DND-41 (cell line): ENCODE measurements at regions not wholly inside any gene's neighbourhood (a gene's known extent, or its start where the extent isn't known, plus 50 kb on each side); places are given as distances from the start of the nearest gene placed in this dataset.

Source experiments
- ATAC-seq: fragments of 200-7000 bp; cut with Tn5 transposase; 3 replicates; pipeline ENCODE4 v1.9.1; 2021; ENCODE audit warnings: low read depth; ENCODE audit not compliant: insufficient read depth
- DNase-seq: peaks from one replicate; pipeline ENCODE4 v3.0.0-alpha.2; 2020
- H2AFZ ChIP-seq: 2 replicates; pipeline ENCODE4 v1.6.0; 2012; ENCODE audit warnings: low read depth, low read length
- H3K27ac ChIP-seq: 2 replicates; pipeline ENCODE4 v1.5.1; 2012; ENCODE audit warnings: low read length, inconsistent platforms
- H3K27me3 ChIP-seq: fragments of 200-600 bp; sonication (generic); 2 replicates; pipeline ENCODE4 v1.6.0; 2012; ENCODE audit warnings: low read length, mild to moderate bottlenecking, inconsistent platforms; ENCODE audit not compliant: insufficient read depth, poor library complexity
- H3K36me3 ChIP-seq: 2 replicates; pipeline ENCODE4 v1.5.1; 2012; ENCODE audit warnings: low read length, inconsistent platforms; ENCODE audit not compliant: insufficient read depth
- H3K4me1 ChIP-seq: 2 replicates; pipeline ENCODE4 v1.5.1; 2012; ENCODE audit warnings: mild to moderate bottlenecking, low read length; ENCODE audit not compliant: insufficient read depth
- H3K4me2 ChIP-seq: 2 replicates; pipeline ENCODE4 v1.6.0; 2012; ENCODE audit warnings: mild to moderate bottlenecking, moderate library complexity, low read length, inconsistent platforms; ENCODE audit not compliant: insufficient read depth
- H3K4me3 ChIP-seq, 2 experiments: fragments of 200-600 bp in 1 of 2; shearing (Covaris generic) in 1 of 2; 2 replicates each; pipeline ENCODE4 v1.5.1; 2012 to 2016; ENCODE audit warnings: inconsistent platforms in 2 of 2, low read length in 2 of 2, mild to moderate bottlenecking in 2 of 2, low read depth in 1 of 2, moderate library complexity in 1 of 2
- H3K79me2 ChIP-seq: 2 replicates; pipeline ENCODE4 v1.6.0; 2012; ENCODE audit warnings: low read length, inconsistent platforms; ENCODE audit not compliant: insufficient read depth
- H3K9ac ChIP-seq: 2 replicates; pipeline ENCODE4 v1.6.0; 2012; ENCODE audit warnings: low read depth, mild to moderate bottlenecking, inconsistent platforms, low read length, moderate library complexity
- H3K9me3 ChIP-seq: 2 replicates; pipeline ENCODE4 v1.5.1; 2012; ENCODE audit warnings: low read length, moderate library complexity, mild to moderate bottlenecking, inconsistent platforms; ENCODE audit not compliant: insufficient read depth, severe bottlenecking
- H4K20me1 ChIP-seq: 2 replicates; pipeline ENCODE4 v1.6.0; 2012; ENCODE audit warnings: low read length; ENCODE audit not compliant: insufficient read depth
- EZH2 ChIP-seq: IDR thresholded peaks from 3 replicates; pipeline ENCODE4 v1.6.1; 2012; ENCODE audit warnings: borderline replicate concordance, low read depth, mild to moderate bottlenecking, moderate library complexity, low read length, inconsistent platforms; ENCODE audit not compliant: severe bottlenecking
- TF ChIP-seq, protein P1 (sequence below): IDR thresholded peaks from 2 replicates; pipeline ENCODE4 v1.5.1; 2012; ENCODE audit warnings: borderline replicate concordance, low read length, moderate library complexity, mild to moderate bottlenecking; ENCODE audit not compliant: poor library complexity, severe bottlenecking; ENCODE audit errors: extremely low read depth

DNA sequence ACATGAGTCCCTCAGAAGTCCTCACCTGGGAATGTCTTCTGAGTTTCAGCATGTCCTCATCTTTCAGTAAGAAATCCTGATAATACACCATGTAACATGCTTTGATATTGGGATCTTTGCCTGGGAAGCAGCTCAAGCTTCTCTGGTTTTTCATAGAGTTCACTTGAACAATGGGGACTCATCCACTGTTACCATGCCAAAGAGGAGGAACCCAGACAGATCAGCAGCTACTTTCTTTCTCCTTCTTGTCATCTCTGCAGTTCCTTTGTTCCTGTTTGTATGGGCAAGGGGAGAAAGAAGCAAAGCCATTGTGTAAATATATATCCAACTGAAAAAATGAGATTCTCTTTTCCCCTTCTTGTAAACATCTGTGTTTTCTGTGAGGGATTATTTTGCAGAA lies 450.6 kb upstream of the HS3ST5 start:
- no peaks in the 10 kb centered on the region for H3K36me3 ChIP-seq
- no peak overlapping the region for H2AFZ ChIP-seq
- H3K79me2 ChIP-seq = no peaks in the 10 kb centered on the region
- no peaks in the 10 kb centered on the region for H3K27me3 ChIP-seq
- H3K9ac ChIP-seq = no peak overlapping the region
- H3K9me3 ChIP-seq = no peaks in the 10 kb centered on the region
- H4K20me1 ChIP-seq = no peaks in the 10 kb centered on the region
- DNase-seq (no peak), ATAC-seq (no peak)
- no peak for TF ChIP-seq EZH2
- TF ChIP-seq, protein P1, sequence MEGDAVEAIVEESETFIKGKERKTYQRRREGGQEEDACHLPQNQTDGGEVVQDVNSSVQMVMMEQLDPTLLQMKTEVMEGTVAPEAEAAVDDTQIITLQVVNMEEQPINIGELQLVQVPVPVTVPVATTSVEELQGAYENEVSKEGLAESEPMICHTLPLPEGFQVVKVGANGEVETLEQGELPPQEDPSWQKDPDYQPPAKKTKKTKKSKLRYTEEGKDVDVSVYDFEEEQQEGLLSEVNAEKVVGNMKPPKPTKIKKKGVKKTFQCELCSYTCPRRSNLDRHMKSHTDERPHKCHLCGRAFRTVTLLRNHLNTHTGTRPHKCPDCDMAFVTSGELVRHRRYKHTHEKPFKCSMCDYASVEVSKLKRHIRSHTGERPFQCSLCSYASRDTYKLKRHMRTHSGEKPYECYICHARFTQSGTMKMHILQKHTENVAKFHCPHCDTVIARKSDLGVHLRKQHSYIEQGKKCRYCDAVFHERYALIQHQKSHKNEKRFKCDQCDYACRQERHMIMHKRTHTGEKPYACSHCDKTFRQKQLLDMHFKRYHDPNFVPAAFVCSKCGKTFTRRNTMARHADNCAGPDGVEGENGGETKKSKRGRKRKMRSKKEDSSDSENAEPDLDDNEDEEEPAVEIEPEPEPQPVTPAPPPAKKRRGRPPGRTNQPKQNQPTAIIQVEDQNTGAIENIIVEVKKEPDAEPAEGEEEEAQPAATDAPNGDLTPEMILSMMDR = no peak
- no peak overlapping the region for H3K4me2 ChIP-seq
- no peaks in the 10 kb centered on the region for H3K4me1 ChIP-seq
- no peak overlapping the region for H3K4me3 ChIP-seq
- no peak overlapping the region for H3K27ac ChIP-seq

DNA sequence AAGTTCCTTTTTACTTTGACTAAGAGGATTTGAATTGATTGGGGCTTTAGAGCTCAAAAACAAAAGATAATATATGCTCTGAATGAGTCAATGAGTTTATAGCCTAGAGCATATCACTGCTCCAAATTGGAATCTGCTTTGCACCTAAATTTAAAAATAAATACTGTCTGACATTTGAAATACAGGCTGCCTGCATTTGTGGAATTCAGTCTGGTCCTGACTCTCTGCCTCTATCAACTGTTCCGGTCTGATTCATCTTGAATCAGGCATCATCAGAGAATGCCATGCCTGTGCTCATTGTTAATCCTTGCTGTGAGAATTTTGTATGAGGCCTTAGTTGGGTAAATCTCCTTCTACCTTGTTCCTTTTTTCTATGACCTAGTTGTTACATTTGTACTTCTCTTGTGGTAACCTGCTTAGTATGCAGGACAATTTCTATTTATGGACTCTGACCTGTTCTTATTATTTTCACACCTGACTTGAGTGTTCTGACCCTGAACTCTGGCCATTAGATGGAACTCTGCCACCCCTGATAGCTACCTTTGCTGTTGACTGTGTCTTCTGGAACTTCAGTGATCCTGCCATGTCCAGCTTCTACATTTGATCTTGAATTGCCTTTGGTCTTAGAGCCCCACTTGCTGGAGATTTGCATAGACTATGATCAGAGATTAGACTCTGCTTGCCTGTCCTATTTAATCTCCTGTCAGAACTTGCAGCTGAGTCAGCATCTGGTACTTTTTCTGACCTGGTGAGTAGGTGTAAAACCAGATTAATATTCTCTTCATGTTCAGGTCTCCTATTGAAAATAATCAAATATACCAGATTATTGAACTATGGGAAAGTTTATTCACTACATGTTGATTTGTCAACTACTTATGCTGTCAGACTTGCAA lies 442.7 kb upstream of the HS3ST5 start:
- Histone ChIP-seq H4K20me1 (no peaks in the 10 kb centered on the region), H3K27me3 (no peaks in the 10 kb centered on the region)
- no peak for TF ChIP-seq EZH2
- TF ChIP-seq, protein P1 = no peak

DNA sequence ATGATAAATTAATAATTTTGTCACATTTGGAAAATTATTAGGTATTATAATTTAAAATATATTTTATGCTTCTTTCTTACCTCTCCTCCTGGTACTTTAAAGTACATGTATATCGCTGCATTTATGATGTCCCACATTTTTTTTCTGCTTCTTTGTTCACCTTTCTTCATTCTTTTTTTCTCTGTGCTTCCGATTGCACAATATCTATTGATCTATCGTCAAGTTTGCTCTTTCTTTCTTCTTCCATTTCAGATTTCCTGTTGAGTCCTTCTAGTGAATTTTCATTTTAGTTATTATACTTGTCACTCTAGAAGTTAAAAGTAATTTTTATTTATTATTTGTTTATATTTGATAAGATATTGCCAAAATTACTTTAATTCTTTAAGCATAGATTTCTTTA lies 441.0 kb upstream of the HS3ST5 start:
- Histone ChIP-seq H3K9me3 (no peaks in the 10 kb centered on the region), H3K4me2 (no peak overlapping the region), H3K27me3 (no peaks in the 10 kb centered on the region), H4K20me1 (no peaks in the 10 kb centered on the region), H3K4me1 (no peaks in the 10 kb centered on the region), H3K36me3 (no peaks in the 10 kb centered on the region), H3K27ac (no peak overlapping the region), H3K9ac (no peak overlapping the region), H3K4me3 (no peak overlapping the region), H2AFZ (no peak overlapping the region), H3K79me2 (no peaks in the 10 kb centered on the region)
- DNase-seq (no peak), ATAC-seq (no peak)
- no peak for TF ChIP-seq EZH2
- TF ChIP-seq, protein P1 = no peak

More for the DNA sequence above, 442.7 kb upstream of the HS3ST5 start:
- no peak for ATAC-seq
- DNase-seq = no peak
- Histone ChIP-seq H3K36me3 (no peaks in the 10 kb centered on the region), H3K4me3 (no peak overlapping the region), H3K79me2 (no peaks in the 10 kb centered on the region), H3K9ac (no peak overlapping the region), H3K27ac (no peak overlapping the region), H2AFZ (no peak overlapping the region), H3K9me3 (no peaks in the 10 kb centered on the region), H3K4me1 (no peaks in the 10 kb centered on the region), H3K4me2 (no peak overlapping the region)
